ENCODE measurements at regions not wholly inside any gene's neighbourhood (a gene's known extent, or its start where the extent isn't known, plus 50 kb on each side); places are given as distances from the start of the nearest gene placed in this dataset.
A peak's percentile ranks its signal among the peaks of the same experiment; 100 is the strongest.

DNA sequence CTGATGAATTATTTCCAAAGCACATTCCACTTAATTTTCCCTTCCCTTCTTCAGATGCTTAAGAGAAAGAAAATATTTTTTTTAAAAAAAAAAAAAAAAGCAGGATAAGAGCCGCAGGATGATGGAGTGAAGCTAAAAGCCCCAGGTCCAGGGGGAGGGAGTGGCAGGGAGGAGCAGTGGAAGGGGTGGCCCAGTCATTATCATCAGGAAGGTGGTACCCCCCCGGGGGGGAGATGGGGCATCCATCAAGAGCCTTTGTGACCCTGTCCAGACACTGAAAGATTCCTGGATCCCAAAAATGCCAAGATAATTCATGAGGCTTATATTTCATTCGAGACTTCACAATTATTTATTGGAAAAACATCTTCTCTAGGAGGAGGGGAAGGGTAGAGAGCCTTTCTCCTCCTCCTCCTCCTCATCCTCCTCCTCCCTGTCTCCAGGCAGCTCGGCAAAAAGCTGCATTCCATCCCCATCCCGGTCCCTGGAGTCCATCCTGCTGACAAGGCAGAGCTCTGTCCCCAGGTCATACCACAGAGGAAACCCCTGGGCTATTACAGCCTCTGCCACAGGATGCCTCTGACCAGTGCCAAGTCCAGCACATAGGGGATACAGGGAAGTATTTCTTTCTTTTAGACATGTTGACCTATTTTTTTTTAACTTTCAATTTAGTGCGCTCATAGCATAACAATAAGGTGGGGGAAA lies 125.3 kb downstream of the TWIST2 start:
- Histone ChIP-seq H3K27ac (peak overlapping the region; percentile 77), H3K36me3 (ENCODE audit: low read depth) (no peaks in the 10 kb centered on the region), H3K9me2 (ENCODE audit: insufficient read depth) (no peaks in the 10 kb centered on the region), H3K9ac (peak overlapping the region; percentile 62; the same call in 1 of the 2 replicates), H4K20me1 (ENCODE audit: insufficient read depth) (no peaks in the 10 kb centered on the region), H3K79me2 (ENCODE audit: insufficient read depth) (no peaks in the 10 kb centered on the region), H2AFZ (no peak overlapping the region), H3K27me3 (replicated peaks; ENCODE audit: insufficient read depth) (no peaks in the 10 kb centered on the region), H3K4me1 (ENCODE audit: insufficient read depth) (peaks cover 27% of the 10 kb centered on the region), H3K9me3 (ENCODE audit: low read depth) (no peaks in the 10 kb centered on the region), H3K4me2 (ENCODE audit: unreplicated experiment) (peak overlapping the region; percentile 78), H3F3A (ENCODE audit: insufficient read depth) (peaks cover 27% of the 10 kb centered on the region), H3K4me3 (peak overlapping the region; percentile 42)
- WGBS, 2 experiments (ENCODE audit: low coverage in 1 of 2, low lambda C conversion rate in 2 of 2, missing lambda C conversion rate in 2 of 2): 18% methylated on average over 6 of the region's 6 CpGs
- peak; percentile 64 for DNase-seq
- TF ChIP-seq EZH2phosphoT487 (IDR thresholded peaks at IDR 0.05; ENCODE audit: insufficient read depth, low read depth) (no peak), EZH2 (IDR thresholded peaks at IDR 0.05; ENCODE audit: insufficient read depth, poor library complexity, severe bottlenecking) (no peak)
- in situ Hi-C loops (cut with MboI): no loop called here

DNA sequence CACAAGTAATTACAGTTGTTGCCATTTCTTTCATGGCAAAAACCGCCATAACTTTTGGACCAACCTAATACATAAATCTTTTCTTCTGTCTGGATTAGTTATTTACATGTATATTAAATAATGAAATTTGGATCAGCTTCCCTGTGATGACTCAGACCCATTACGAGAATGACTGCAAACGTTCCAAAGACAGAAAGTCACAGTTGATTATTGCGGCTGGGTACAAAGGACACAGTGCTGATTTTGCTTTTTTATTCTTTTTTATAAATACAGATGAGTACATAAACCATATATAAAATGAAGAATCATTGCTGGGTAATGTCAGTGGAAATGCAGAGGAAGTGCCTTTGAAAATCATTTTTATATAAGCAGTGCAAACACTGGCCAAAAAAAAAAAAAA lies 126.2 kb downstream of the TWIST2 start:
- in situ Hi-C loops (cut with MboI): no loop called here
- Histone ChIP-seq H3K79me2 (ENCODE audit: insufficient read depth) (no peaks in the 10 kb centered on the region), H3K4me1 (ENCODE audit: insufficient read depth) (peaks cover 31% of the 10 kb centered on the region), H3K27ac (peak overlapping the region; percentile 77), H3K9me3 (ENCODE audit: low read depth) (no peaks in the 10 kb centered on the region), H3K36me3 (ENCODE audit: low read depth) (no peaks in the 10 kb centered on the region), H3K9ac (peak overlapping the region; percentile 62), H3K4me3 (peak overlapping the region; percentile 42), H3K27me3 (replicated peaks; ENCODE audit: insufficient read depth) (no peaks in the 10 kb centered on the region), H3K9me2 (ENCODE audit: insufficient read depth) (no peaks in the 10 kb centered on the region), H3K4me2 (ENCODE audit: unreplicated experiment) (peak overlapping the region; percentile 78), H2AFZ (no peak overlapping the region), H4K20me1 (ENCODE audit: insufficient read depth) (no peaks in the 10 kb centered on the region), H3F3A (ENCODE audit: insufficient read depth) (peaks cover 27% of the 10 kb centered on the region)
- DNase-seq: peak; percentile 83
- TF ChIP-seq EZH2phosphoT487 (IDR thresholded peaks at IDR 0.05; ENCODE audit: insufficient read depth, low read depth) (no peak), EZH2 (IDR thresholded peaks at IDR 0.05; ENCODE audit: insufficient read depth, poor library complexity, severe bottlenecking) (no peak)
- 1 to 2% methylated on average over 4 of the region's 4 CpGs for WGBS, 2 experiments (ENCODE audit: low coverage in 1 of 2, low lambda C conversion rate in 2 of 2, missing lambda C conversion rate in 2 of 2)

DNA sequence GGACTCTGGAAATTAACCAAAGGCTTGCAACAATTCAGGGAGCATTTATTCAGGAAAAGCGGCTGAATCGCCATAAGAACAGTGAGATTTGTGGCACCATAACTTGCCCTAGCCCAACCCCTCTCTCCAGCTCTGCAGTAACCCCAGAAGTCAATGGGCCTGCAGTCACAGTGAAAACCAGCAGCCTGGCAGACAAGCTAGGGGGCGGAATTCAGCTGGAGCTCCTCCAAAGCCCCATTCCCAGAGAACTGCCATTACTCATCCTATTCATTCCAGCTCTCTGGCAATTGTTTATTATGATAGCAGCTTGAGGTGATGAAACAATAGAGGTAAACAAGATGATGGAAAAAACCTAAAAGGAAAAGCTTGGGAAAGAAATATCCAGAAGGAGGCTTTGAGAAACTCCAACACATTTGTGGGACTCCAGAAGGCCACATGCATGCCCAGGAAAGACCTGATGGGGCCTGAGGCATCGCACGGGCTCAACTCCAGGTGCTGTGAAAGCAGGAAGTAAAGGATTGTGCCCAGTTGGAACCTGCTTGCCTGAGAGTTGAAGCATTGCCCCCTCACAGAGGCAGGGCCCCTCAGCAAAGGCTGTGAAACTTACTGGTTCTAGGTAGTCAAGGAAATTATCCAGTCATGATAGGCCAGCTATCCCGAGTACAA lies 126.7 kb downstream of the TWIST2 start:
- H3K4me2 ChIP-seq (ENCODE audit: unreplicated experiment): peak overlapping the region; percentile 78
- DNase-seq: peak; percentile 89
- H3K9ac ChIP-seq: peak overlapping the region; percentile 62
- H3F3A ChIP-seq (ENCODE audit: insufficient read depth): peaks cover 27% of the 10 kb centered on the region
- WGBS, 2 experiments (ENCODE audit: low coverage in 1 of 2, low lambda C conversion rate in 2 of 2, missing lambda C conversion rate in 2 of 2): 38 to 43% methylated on average over 6 of the region's 6 CpGs
- peak overlapping the region; percentile 42 for H3K4me3 ChIP-seq
- H3K9me3 ChIP-seq (ENCODE audit: low read depth): no peaks in the 10 kb centered on the region
- no peaks in the 10 kb centered on the region for H3K27me3 ChIP-seq (replicated peaks; ENCODE audit: insufficient read depth)
- no peaks in the 10 kb centered on the region for H3K9me2 ChIP-seq (ENCODE audit: insufficient read depth)
- no peaks in the 10 kb centered on the region for H3K36me3 ChIP-seq (ENCODE audit: low read depth)
- no peaks in the 10 kb centered on the region for H3K79me2 ChIP-seq (ENCODE audit: insufficient read depth)
- TF ChIP-seq EZH2phosphoT487 (IDR thresholded peaks at IDR 0.05; ENCODE audit: insufficient read depth, low read depth) (no peak), EZH2 (IDR thresholded peaks at IDR 0.05; ENCODE audit: insufficient read depth, poor library complexity, severe bottlenecking) (no peak)
- in situ Hi-C loops (cut with MboI): no loop called here
- H4K20me1 ChIP-seq (ENCODE audit: insufficient read depth): no peaks in the 10 kb centered on the region
- H2AFZ ChIP-seq: no peak overlapping the region
- peak overlapping the region; percentile 77 for H3K27ac ChIP-seq
- peaks cover 31% of the 10 kb centered on the region for H3K4me1 ChIP-seq (ENCODE audit: insufficient read depth)

DNA sequence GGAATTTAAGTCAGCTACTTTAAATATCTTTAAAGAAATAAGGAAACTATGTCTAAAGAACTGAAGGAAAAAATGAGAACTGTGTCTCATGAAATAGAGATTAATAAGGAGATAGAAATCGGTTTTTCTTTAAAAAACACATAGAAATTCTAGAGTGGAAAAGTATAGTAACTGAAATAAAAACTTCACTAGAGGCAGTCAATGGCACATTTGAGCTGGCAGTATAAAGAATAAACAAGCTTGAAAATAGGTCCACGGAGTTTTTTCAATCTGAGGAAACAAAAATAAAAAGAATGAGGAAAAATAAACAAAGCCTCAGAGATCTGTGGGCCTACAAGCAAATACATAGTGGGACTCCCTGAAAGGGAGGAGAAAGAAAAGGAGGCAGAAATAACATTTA lies 127.5 kb downstream of the TWIST2 start:
- in situ Hi-C loops (cut with MboI): no loop called here
- DNase-seq: no peak
- Histone ChIP-seq H3K27me3 (replicated peaks; ENCODE audit: insufficient read depth) (no peaks in the 10 kb centered on the region), H3F3A (ENCODE audit: insufficient read depth) (peaks cover 27% of the 10 kb centered on the region), H3K27ac (peak overlapping the region; percentile 77), H3K4me3 (no peak overlapping the region), H3K4me2 (ENCODE audit: unreplicated experiment) (no peak overlapping the region), H3K36me3 (ENCODE audit: low read depth) (no peaks in the 10 kb centered on the region), H4K20me1 (ENCODE audit: insufficient read depth) (no peaks in the 10 kb centered on the region), H3K79me2 (ENCODE audit: insufficient read depth) (no peaks in the 10 kb centered on the region), H3K9ac (peak overlapping the region; percentile 52), H3K9me3 (ENCODE audit: low read depth) (no peaks in the 10 kb centered on the region), H3K9me2 (ENCODE audit: insufficient read depth) (no peaks in the 10 kb centered on the region), H2AFZ (no peak overlapping the region), H3K4me1 (ENCODE audit: insufficient read depth) (peaks cover 31% of the 10 kb centered on the region)
- TF ChIP-seq EZH2phosphoT487 (IDR thresholded peaks at IDR 0.05; ENCODE audit: insufficient read depth, low read depth) (no peak), EZH2 (IDR thresholded peaks at IDR 0.05; ENCODE audit: insufficient read depth, poor library complexity, severe bottlenecking) (no peak)
- 93 to 100% methylated on average over 2 of the region's 2 CpGs for WGBS, 2 experiments (ENCODE audit: low coverage in 1 of 2, low lambda C conversion rate in 2 of 2, missing lambda C conversion rate in 2 of 2)
